Omental fat pad (tissue), 3 donors: ENCODE measurements at regions not wholly inside any gene's neighbourhood (a gene's known extent, or its start where the extent isn't known, plus 50 kb on each side); places are given as distances from the start of the nearest gene placed in this dataset.

ENCODE experiments used
- ATAC-seq: fragments of 150-250 bp; one replicate; pipeline ENCODE4 v1.9.1; 2016; ENCODE audit warnings: mild to moderate bottlenecking, moderate library complexity; ENCODE audit not compliant: low FRiP score
- DNase-seq: peaks from one replicate; pipeline ENCODE4 v3.0.0-alpha.2; 2019; ENCODE audit warnings: low spot score
- TF ChIP-seq, protein P1 (sequence below), 3 donors: fragments of 450-650 bp; IDR thresholded peaks; one replicate each; pipeline ENCODE4 v1.5.1; 2016 to 2017; ENCODE audit warnings: antibody characterized with exemption in 3 of 3, mild to moderate bottlenecking in 3 of 3, moderate library complexity in 2 of 3

DNA sequence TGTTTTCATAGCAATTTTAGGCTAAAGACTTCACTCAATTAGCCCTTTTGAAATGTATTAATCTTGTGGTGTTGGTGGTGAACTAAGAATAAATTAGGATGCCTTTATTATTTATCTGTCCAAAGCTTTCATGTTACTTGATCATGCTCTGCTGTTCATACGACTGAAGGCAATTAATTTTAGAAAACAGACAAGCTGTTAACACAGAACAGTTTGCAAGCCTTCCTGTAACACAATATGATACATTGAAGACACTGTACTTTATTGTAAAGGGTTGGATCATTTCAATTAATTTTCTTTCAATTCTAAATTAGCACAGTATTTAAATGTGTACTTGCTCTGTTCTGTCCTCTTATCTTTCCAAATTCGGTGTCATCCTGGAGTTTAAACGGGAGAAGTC is 794.3 kb upstream of the MIR17HG start:
- DNase-seq = no peak
- TF ChIP-seq, protein P1, sequence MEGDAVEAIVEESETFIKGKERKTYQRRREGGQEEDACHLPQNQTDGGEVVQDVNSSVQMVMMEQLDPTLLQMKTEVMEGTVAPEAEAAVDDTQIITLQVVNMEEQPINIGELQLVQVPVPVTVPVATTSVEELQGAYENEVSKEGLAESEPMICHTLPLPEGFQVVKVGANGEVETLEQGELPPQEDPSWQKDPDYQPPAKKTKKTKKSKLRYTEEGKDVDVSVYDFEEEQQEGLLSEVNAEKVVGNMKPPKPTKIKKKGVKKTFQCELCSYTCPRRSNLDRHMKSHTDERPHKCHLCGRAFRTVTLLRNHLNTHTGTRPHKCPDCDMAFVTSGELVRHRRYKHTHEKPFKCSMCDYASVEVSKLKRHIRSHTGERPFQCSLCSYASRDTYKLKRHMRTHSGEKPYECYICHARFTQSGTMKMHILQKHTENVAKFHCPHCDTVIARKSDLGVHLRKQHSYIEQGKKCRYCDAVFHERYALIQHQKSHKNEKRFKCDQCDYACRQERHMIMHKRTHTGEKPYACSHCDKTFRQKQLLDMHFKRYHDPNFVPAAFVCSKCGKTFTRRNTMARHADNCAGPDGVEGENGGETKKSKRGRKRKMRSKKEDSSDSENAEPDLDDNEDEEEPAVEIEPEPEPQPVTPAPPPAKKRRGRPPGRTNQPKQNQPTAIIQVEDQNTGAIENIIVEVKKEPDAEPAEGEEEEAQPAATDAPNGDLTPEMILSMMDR (IDR thresholded peaks at IDR 0.05) = no peak
- no peak for ATAC-seq

DNA sequence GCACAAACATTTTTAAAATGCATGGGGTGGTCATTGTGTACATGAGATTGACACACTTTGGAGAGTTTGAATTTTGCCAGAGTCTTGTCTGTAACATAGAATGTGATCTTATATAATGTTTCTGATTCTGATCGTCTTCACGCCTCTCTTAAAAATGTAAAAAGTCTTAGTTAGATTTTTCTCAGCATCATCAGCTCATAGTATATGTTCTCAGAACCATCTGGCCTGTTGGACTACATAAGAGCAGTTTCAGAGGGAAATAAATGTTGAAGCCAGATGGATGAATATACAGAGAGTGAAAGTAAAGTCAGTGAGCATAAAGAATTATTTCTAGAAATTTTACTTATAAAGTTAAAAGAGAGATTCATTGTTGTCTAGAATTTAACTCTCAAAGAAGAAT is 789.9 kb upstream of the MIR17HG start:
- DNase-seq (no peak), ATAC-seq (no peak)
- TF ChIP-seq, protein P1 (IDR thresholded peaks at IDR 0.05) = no peak

DNA sequence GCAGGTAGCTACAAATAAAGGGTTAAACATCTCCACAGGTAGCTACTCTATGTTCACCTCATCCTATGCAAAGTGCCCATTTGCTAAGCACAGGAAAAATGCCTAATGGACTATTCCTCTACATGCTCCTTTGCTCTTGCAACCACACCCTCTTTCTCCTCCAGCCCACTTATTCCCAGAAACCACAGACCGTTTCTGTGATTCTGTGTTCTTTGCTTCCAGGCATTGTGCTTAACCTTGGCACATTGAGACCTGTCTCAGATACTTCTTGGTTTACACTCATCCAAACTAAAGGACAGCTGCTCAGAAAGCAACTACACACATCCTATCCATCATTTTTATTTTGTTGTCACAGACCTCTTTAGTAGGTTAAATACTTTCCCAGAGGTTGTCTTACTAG is 785.0 kb upstream of the MIR17HG start:
- TF ChIP-seq, protein P1 (IDR thresholded peaks at IDR 0.05) = no peak
- no peak for DNase-seq
- ATAC-seq = no peak

DNA sequence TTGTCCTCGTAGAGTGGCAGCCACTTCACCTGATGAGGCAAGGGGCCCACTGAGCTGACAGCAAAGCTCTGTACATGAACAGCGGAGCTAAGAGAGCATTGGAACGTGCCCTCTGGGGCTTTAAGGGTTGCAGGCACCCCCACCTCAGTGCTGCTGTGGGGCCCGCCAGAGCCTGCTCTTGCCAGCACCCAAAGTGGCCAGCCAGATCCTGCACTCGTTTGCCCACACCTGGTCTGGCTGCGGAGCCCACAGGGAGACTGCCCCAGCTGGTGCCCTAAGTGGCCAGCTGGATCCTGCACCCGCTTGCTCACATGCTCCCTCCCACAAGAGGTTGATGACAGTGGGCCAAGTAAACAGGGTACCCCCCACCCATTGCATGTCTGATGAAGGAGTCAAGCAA is 783.4 kb upstream of the MIR17HG start:
- no peak for ATAC-seq
- TF ChIP-seq, protein P1 (IDR thresholded peaks at IDR 0.05) = no peak
- no peak for DNase-seq

DNA sequence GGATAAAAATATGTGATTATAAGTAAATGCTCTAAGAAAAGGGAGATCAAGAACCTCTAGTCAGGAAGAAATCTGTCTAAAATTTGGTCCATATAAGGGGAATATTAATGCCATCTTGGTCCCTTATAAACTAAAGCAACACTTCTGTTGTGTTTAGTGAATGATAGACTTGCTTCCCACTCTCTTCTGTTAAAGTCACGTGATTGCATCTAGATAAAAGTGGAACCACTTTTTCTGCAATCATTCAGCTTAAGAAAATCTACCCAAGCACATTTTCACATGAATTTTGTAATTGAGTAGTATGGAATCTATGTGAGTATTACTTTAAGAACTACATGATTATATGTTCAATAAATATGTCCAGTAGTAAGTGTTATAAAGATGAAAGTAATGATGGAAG is 782.9 kb upstream of the MIR17HG start:
- DNase-seq (no peak), ATAC-seq (no peak)
- TF ChIP-seq, protein P1 (IDR thresholded peaks at IDR 0.05) = no peak

DNA sequence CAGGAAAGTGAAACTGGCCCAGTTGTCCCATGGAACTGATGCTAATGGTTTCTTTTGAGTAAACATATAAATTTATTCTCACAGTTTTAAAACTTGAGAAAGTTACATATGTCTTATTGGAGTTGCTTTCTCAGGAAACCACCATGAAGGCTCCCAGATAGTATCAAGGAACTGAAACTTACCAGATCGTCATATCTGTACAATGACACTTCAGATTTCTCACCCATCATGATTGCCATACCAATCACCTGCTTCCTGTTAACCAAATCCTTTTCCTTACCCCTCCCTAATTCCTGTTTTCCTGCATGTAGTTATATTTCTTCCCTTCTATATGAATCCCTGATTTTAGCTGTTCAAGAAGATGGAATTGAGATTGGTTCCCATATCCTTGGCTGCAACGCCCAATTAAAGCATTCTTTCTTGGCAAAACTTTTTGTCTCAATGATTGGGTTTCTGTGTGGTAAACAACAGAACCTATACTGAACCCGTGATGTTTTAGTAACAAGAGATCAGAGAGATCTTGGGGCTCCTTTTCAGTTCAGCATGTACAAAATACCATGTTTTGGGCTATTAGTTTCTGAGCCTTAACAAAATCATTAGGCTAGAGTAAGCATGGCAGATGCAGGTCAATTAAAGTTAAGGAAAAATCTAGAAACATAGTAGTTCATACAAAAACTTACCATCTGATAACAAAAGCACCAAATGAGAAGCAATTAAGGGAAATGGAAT is 781.3 kb upstream of the MIR17HG start:
- DNase-seq = no peak
- no peak for ATAC-seq
- TF ChIP-seq, protein P1 (IDR thresholded peaks at IDR 0.05) = no peak

DNA sequence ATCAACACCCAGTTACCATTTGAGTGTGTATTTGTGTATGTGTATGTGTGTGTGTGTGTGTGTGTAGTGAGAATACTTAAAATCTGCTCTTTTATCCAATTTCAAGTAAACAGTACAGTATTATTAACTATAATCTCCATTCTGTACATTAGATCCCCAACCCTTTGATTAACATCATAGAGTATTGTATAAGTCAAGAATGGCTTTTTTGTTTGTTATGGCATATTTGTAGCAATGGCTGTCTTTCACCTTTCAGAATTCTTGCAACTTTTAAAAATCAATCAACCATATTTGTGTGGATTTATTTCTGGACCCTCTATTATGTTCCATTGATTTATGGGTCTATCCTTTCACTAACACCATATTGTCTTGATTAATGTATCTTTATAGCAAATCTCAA is 779.3 kb upstream of the MIR17HG start:
- DNase-seq (no peak), ATAC-seq (no peak)
- TF ChIP-seq, protein P1 (IDR thresholded peaks at IDR 0.05) = no peak
